ENCODE measurements at regions not wholly inside any gene's neighbourhood (a gene's known extent, or its start where the extent isn't known, plus 50 kb on each side); places are given as distances from the start of the nearest gene placed in this dataset.
A peak's percentile ranks its signal among the peaks of the same experiment; 100 is the strongest.
"Not testable (repeated sequence)": the region's sequence is repeated elsewhere in the genome, so short reads cannot be mapped to it uniquely, and the experiment has no call there.

- no peak for DNase-seq
Measured at GRCh38 chr10:85039311-85039710, 710.9 kb downstream of the CCSER2 start.

- DNase-seq, result no peak
Measured at GRCh38 chr10:85043207-85043606, 714.8 kb downstream of the CCSER2 start.

- no peak for DNase-seq
Measured at GRCh38 chr10:85045046-85045445, 716.7 kb downstream of the CCSER2 start.

- DNase-seq, result no peak
Measured at GRCh38 chr10:85047170-85047834, 718.9 kb downstream of the CCSER2 start.

GRCh38 chr10:85047979-85048378 lies 719.6 kb downstream of the CCSER2 start:
- no peak for DNase-seq

GRCh38 chr10:85048644-85049043 lies 720.3 kb downstream of the CCSER2 start:
- no peak for DNase-seq

GRCh38 chr10:85060944-85061343 lies 732.6 kb downstream of the CCSER2 start:
- DNase-seq, result no peak

- no peak for DNase-seq
Measured at GRCh38 chr10:85061401-85061800, 733.0 kb downstream of the CCSER2 start.

GRCh38 chr10:85067955-85068354 lies 739.6 kb downstream of the CCSER2 start:
- DNase-seq, result no peak

- DNase-seq, result no peak
Measured at GRCh38 chr10:85080934-85081333, 752.5 kb downstream of the CCSER2 start.

GRCh38 chr10:85098835-85099521 lies 770.6 kb downstream of the CCSER2 start:
- no peak for DNase-seq

- DNase-seq, result no peak
Measured at GRCh38 chr10:85100495-85100894, 772.1 kb downstream of the CCSER2 start.

- DNase-seq, result no peak
Measured at GRCh38 chr10:85105614-85106255, 777.3 kb downstream of the CCSER2 start.

- no peak for DNase-seq
Measured at GRCh38 chr10:85111271-85111670, 782.9 kb downstream of the CCSER2 start.

GRCh38 chr10:85124603-85125051 lies 796.2 kb downstream of the CCSER2 start:
- peak in 12 of 14 donors; percentile 10 to 80 (median 38) for DNase-seq

- DNase-seq, result no peak
Measured at GRCh38 chr10:85137253-85137652, 808.9 kb downstream of the CCSER2 start.

- no peak for DNase-seq
Measured at GRCh38 chr10:85138046-85138445, 809.7 kb downstream of the CCSER2 start.

- DNase-seq, result peak in 1 of 14 donors; percentile 3
Measured at GRCh38 chr10:85139124-85139523, 810.7 kb downstream of the CCSER2 start.

- not testable (repeated sequence) for DNase-seq
Measured at GRCh38 chr10:85141520-85141919, 813.1 kb downstream of the CCSER2 start.

- no peak for DNase-seq
Measured at GRCh38 chr10:85145966-85146365, 817.6 kb downstream of the CCSER2 start.

GRCh38 chr10:85147346-85148250 lies 819.2 kb downstream of the CCSER2 start:
- DNase-seq, result no peak

Data from C1 segment of cervical spinal cord (tissue), 14 donors.